Brain microvascular endothelial cell (primary cell): ENCODE measurements at regions not wholly inside any gene's neighbourhood (a gene's known extent, or its start where the extent isn't known, plus 50 kb on each side); places are given as distances from the start of the nearest gene placed in this dataset.

Source experiments
- DNase-seq: peaks from one replicate; pipeline ENCODE4 v3.0.0-alpha.2; 2020
- H3K27ac ChIP-seq: fragments of 250-450 bp; sonication (Bioruptor Pico); 2 replicates; pipeline ENCODE4 v1.5.1; 2020; ENCODE audit warnings: mild to moderate bottlenecking, moderate library complexity
- H3K27me3 ChIP-seq: fragments of 250-450 bp; sonication (Bioruptor Pico); replicated peaks from 2 replicates; pipeline ENCODE4 v1.5.1; 2020; ENCODE audit warnings: mild to moderate bottlenecking
- H3K36me3 ChIP-seq: fragments of 250-450 bp; sonication (Bioruptor Pico); replicated peaks from 2 replicates; pipeline ENCODE4 v1.5.1; 2020; ENCODE audit warnings: mild to moderate bottlenecking
- H3K4me3 ChIP-seq: 2 replicates; pipeline ENCODE4 v1.5.1; 2011; ENCODE audit warnings: low read depth, mild to moderate bottlenecking, control low read depth, low read length, moderate library complexity
- CTCF ChIP-seq: IDR thresholded peaks from 2 replicates; pipeline ENCODE4 v1.5.1; 2011; ENCODE audit warnings: low read depth, mild to moderate bottlenecking, moderate library complexity, low read length, control low read depth, inconsistent platforms; ENCODE audit errors: missing control alignments
- in situ Hi-C: cut with HindIII; loops from 2 replicates; pipeline ENCODE4 v1.10.0; 2017; ENCODE audit warnings: low sequenced_read_pairs, low pct_ligation_motif_present

GRCh38 chr11:130641876-130642275 is 193.4 kb downstream of the ADAMTS15 start:
- Histone ChIP-seq H3K36me3 (no peaks in the 10 kb centered on the region), H3K27ac (no peak overlapping the region), H3K27me3 (no peaks in the 10 kb centered on the region), H3K4me3 (no peak overlapping the region)
- TF ChIP-seq CTCF = no peak
- DNase-seq = no peak
- in situ Hi-C loops = no loop called here

- no peak overlapping the region for H3K4me3 ChIP-seq
- no peaks in the 10 kb centered on the region for H3K27me3 ChIP-seq
- DNase-seq = no peak
- TF ChIP-seq CTCF = no peak
- in situ Hi-C loops = no loop called here
- H3K27ac ChIP-seq = no peak overlapping the region
- no peaks in the 10 kb centered on the region for H3K36me3 ChIP-seq
Observed at GRCh38 chr11:130642994-130643393, 194.5 kb downstream of the ADAMTS15 start.

- H3K27me3 ChIP-seq = no peaks in the 10 kb centered on the region
- TF ChIP-seq CTCF = no peak
- in situ Hi-C loops = no loop called here
- no peaks in the 10 kb centered on the region for H3K36me3 ChIP-seq
- no peak overlapping the region for H3K27ac ChIP-seq
- no peak for DNase-seq
- no peak overlapping the region for H3K4me3 ChIP-seq
Observed at GRCh38 chr11:130644187-130644586, 195.7 kb downstream of the ADAMTS15 start.

- Histone ChIP-seq H3K27ac (no peak overlapping the region), H3K27me3 (no peaks in the 10 kb centered on the region), H3K4me3 (no peak overlapping the region), H3K36me3 (no peaks in the 10 kb centered on the region)
- in situ Hi-C loops = no loop called here
- DNase-seq = no peak
- TF ChIP-seq CTCF = no peak
Observed at GRCh38 chr11:130645164-130645842, 196.9 kb downstream of the ADAMTS15 start.

GRCh38 chr11:130645843-130646197 is 197.4 kb downstream of the ADAMTS15 start:
- no peaks in the 10 kb centered on the region for H3K27me3 ChIP-seq
- TF ChIP-seq CTCF = no peak
- in situ Hi-C loops = no loop called here
- DNase-seq = no peak
- H3K4me3 ChIP-seq = no peak overlapping the region
- H3K27ac ChIP-seq = no peak overlapping the region
- H3K36me3 ChIP-seq = no peaks in the 10 kb centered on the region

- in situ Hi-C loops = no loop called here
- Histone ChIP-seq H3K36me3 (no peaks in the 10 kb centered on the region), H3K4me3 (no peak overlapping the region), H3K27ac (no peak overlapping the region), H3K27me3 (no peaks in the 10 kb centered on the region)
- no peak for DNase-seq
- no peak for TF ChIP-seq CTCF
Observed at GRCh38 chr11:130646881-130647280, 198.4 kb downstream of the ADAMTS15 start.
